Calu3 (cell line): ENCODE measurements at regions not wholly inside any gene's neighbourhood (a gene's known extent, or its start where the extent isn't known, plus 50 kb on each side); places are given as distances from the start of the nearest gene placed in this dataset.

ENCODE experiments used
- BruUV-seq: library from RNA; stranded (reverse); fragments of 400-500 nt; replicated peaks from 2 replicates; lab custom pipeline; 2021; lab: Mats Ljungman, UMichigan
- CTCF ChIA-PET: fragments of 300-600 bp; sonication (Branson Sonifier 250); formaldehyde crosslinking; loops from one replicate; lab custom pipeline; 2022; ENCODE audit warnings: antibody characterized with exemption; lab: Charles Lee
- DNase-seq: peaks from one replicate; pipeline ENCODE4 v3.0.0; 2022
- H3K27ac Mint-ChIP-seq: one replicate; pipeline ENCODE4 v1.8.0; 2022; ENCODE audit warnings: mixed read lengths; ENCODE audit not compliant: unreplicated experiment
- H3K27me3 Mint-ChIP-seq: one replicate; pipeline ENCODE4 v1.8.0; 2022; ENCODE audit warnings: mixed read lengths; ENCODE audit not compliant: unreplicated experiment
- H3K36me3 Mint-ChIP-seq: one replicate; pipeline ENCODE4 v1.8.0; 2022; ENCODE audit warnings: mild to moderate bottlenecking, moderate library complexity, mixed read lengths; ENCODE audit not compliant: insufficient read depth, unreplicated experiment
- H3K4me1 Mint-ChIP-seq: one replicate; pipeline ENCODE4 v1.8.0; 2022; ENCODE audit warnings: mild to moderate bottlenecking, low read depth, mixed read lengths; ENCODE audit not compliant: unreplicated experiment
- H3K4me3 Mint-ChIP-seq: one replicate; pipeline ENCODE4 v1.8.0; 2022; ENCODE audit warnings: mild to moderate bottlenecking, low read depth, moderate library complexity, mixed read lengths; ENCODE audit not compliant: unreplicated experiment
- H3K9me3 Mint-ChIP-seq: one replicate; pipeline ENCODE4 v1.8.0; 2022; ENCODE audit warnings: low read depth, mixed read lengths; ENCODE audit not compliant: unreplicated experiment
- intact Hi-C: fragments of 100-400 bp; cut with micrococcal nuclease; formaldehyde crosslinking; loops from one replicate; pipeline ENCODE4 v1.10.0; 2022; ENCODE audit not compliant: unreplicated experiment
- TF ChIP-seq, protein P1 (sequence below): fragments of 200-600 bp; IDR thresholded peaks from one replicate; pipeline ENCODE4 v1.8.0; 2022; ENCODE audit warnings: antibody characterized with exemption; ENCODE audit not compliant: unreplicated experiment

- no TSS peak for BruUV-seq
- Mint-ChIP-seq H3K36me3 (no peaks in the 10 kb centered on the region), H3K27ac (no peak overlapping the region), H3K4me1 (no peaks in the 10 kb centered on the region), H3K9me3 (no peaks in the 10 kb centered on the region), H3K4me3 (no peak overlapping the region), H3K27me3 (no peaks in the 10 kb centered on the region)
- no peak for DNase-seq
- TF ChIP-seq, protein P1, sequence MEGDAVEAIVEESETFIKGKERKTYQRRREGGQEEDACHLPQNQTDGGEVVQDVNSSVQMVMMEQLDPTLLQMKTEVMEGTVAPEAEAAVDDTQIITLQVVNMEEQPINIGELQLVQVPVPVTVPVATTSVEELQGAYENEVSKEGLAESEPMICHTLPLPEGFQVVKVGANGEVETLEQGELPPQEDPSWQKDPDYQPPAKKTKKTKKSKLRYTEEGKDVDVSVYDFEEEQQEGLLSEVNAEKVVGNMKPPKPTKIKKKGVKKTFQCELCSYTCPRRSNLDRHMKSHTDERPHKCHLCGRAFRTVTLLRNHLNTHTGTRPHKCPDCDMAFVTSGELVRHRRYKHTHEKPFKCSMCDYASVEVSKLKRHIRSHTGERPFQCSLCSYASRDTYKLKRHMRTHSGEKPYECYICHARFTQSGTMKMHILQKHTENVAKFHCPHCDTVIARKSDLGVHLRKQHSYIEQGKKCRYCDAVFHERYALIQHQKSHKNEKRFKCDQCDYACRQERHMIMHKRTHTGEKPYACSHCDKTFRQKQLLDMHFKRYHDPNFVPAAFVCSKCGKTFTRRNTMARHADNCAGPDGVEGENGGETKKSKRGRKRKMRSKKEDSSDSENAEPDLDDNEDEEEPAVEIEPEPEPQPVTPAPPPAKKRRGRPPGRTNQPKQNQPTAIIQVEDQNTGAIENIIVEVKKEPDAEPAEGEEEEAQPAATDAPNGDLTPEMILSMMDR = no peak
- intact Hi-C loops = no loop called here
- CTCF ChIA-PET = no interaction called here
Measured at GRCh38 chr7:85316489-85316888, 129.6 kb upstream of the SEMA3D start.

GRCh38 chr7:85310301-85310700, 123.4 kb upstream of the SEMA3D start:
- Mint-ChIP-seq H3K4me3 (no peak overlapping the region), H3K9me3 (no peaks in the 10 kb centered on the region), H3K27ac (no peak overlapping the region), H3K27me3 (no peaks in the 10 kb centered on the region), H3K36me3 (no peaks in the 10 kb centered on the region), H3K4me1 (no peaks in the 10 kb centered on the region)
- BruUV-seq = no TSS peak
- no peak for DNase-seq
- intact Hi-C loops = no loop called here
- TF ChIP-seq, protein P1 = no peak
- CTCF ChIA-PET = no interaction called here

DNA sequence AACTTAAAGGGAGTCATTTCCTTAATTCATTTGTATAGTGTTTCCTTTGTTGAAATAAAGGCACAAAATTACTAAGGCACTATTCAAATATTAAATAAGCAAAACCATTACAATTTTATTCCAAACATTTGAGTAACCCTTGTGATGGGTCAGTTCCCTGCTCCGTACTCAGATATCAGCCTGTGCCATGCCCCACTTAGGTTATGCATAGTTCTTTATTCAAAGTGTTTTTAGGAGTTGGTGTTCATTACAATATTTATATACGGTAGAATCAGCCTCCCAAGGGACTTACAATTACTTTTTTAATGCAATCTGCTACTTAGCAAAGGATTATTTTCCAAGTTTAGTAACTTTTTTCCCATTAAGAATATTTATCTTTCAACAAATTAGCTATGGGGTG, 119.3 kb upstream of the SEMA3D start:
- BruUV-seq = no TSS peak
- intact Hi-C loops = no loop called here
- no peaks in the 10 kb centered on the region for H3K27me3 Mint-ChIP-seq
- TF ChIP-seq, protein P1 = no peak
- H3K4me1 Mint-ChIP-seq = no peaks in the 10 kb centered on the region
- H3K4me3 Mint-ChIP-seq = no peak overlapping the region
- H3K27ac Mint-ChIP-seq = no peak overlapping the region
- H3K36me3 Mint-ChIP-seq = no peaks in the 10 kb centered on the region
- no peak for DNase-seq
- no peaks in the 10 kb centered on the region for H3K9me3 Mint-ChIP-seq
- CTCF ChIA-PET = no interaction called here

DNA sequence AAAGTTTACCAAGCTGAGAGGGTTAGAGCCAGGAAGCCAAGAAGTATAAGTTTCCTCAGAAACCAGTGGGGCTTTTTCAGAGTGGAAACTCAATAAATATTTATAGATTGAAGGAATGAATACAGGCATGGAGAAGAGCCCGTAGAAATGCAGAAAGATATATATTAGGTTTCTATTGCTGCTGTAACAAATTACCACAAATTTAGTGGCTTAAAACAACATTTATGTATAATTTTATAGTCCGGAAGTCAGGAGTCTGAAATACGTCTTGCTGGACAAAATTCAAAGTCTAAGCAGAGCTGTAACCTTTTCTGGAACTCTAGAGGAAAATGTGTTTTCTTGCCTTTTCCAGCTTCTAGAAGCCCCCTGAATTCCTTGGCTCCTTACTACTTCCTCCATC, 107.3 kb upstream of the SEMA3D start:
- no peak for DNase-seq
- no TSS peak for BruUV-seq
- Mint-ChIP-seq H3K36me3 (no peaks in the 10 kb centered on the region), H3K9me3 (no peaks in the 10 kb centered on the region), H3K4me3 (no peak overlapping the region), H3K4me1 (no peaks in the 10 kb centered on the region), H3K27ac (no peak overlapping the region), H3K27me3 (no peaks in the 10 kb centered on the region)
- intact Hi-C loops = no loop called here
- CTCF ChIA-PET = no interaction called here
- TF ChIP-seq, protein P1 = no peak
